ENCODE measurements at regions not wholly inside any gene's neighbourhood (a gene's known extent, or its start where the extent isn't known, plus 50 kb on each side); places are given as distances from the start of the nearest gene placed in this dataset.

DNA sequence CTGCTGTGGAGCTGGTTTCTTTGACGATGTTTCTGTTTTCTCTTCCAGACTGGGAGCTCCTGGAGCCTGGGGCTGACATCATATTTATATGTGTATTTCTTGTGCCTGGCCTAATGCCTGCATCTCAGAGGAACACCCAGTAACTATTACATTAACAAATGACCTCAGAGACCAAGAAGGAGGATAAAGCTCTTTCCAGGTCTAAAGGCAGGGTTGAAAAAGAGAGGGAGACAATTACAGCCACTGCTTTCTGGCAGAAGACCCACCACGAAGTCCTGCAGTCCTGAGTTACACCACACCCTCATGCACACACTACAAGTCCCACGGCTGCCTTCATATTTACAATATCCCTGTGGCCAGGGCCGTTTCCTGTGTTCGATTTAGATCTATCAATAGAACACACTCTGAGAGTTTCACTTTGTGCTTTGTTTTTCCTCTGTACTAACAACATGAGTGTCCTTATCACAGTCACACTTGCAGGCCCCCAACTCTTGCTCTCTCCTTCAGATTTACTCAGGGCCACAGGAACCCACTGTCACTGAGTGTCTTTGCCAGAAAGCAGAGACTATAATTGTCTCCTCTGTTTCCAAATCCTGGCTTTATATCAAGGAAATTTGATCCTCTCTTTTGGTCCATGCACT lies 535.5 kb downstream of the MID1IP1 start:
- no peak overlapping the region for H3K27ac ChIP-seq (ENCODE audit: extremely low read depth, low read depth, low read length)
- no peaks in the 10 kb centered on the region for H3K9me3 ChIP-seq (replicated peaks; ENCODE audit: control insufficient read depth, insufficient read depth, low read depth, low read length)
- H4K20me1 ChIP-seq (replicated peaks; ENCODE audit: control insufficient read depth, insufficient read depth, low read length) = no peaks in the 10 kb centered on the region
- H3K27me3 ChIP-seq (ENCODE audit: control insufficient read depth in 2 of 2, insufficient read depth in 2 of 2, low read length in 2 of 2) = no peaks in the 10 kb centered on the region; a peak in 1 of 5 replicates
- H3K4me3 ChIP-seq = no peak overlapping the region
- ChIA-PET POLR2A (interaction anchor here (0.6 kb wide), 1 partner anchor 956 kb away, joined by 3 read pairs; no protein-coding TSS in a partner anchor), CTCF (ENCODE audit: low intra/inter-chr PET ratio) (no interaction called here)
- no peaks in the 10 kb centered on the region for H3K79me2 ChIP-seq (ENCODE audit: control insufficient read depth, insufficient read depth, low read length)
- no peak for ATAC-seq
- H3K4me2 ChIP-seq (ENCODE audit: insufficient read depth, low read length) = no peak overlapping the region
- DNase-seq (ENCODE audit: extremely low read depth in 1 of 4, low spot score in 3 of 4) = no peak
- in situ Hi-C loops (cut with MboI) (no loop called here), intact Hi-C loops (cut with micrococcal nuclease) (no loop called here)
- no peak for TF ChIP-seq NR4A1 (CRISPR knock-in tag; IDR thresholded peaks at IDR 0.05)
- TF ChIP-seq NR4A1 (tag; IDR thresholded peaks at IDR 0.05) = no peak
- TF ChIP-seq, protein P1, sequence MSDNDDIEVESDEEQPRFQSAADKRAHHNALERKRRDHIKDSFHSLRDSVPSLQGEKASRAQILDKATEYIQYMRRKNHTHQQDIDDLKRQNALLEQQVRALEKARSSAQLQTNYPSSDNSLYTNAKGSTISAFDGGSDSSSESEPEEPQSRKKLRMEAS (CRISPR knock-in tag; IDR thresholded peaks at IDR 0.05) = no peak
- TF ChIP-seq ZNF140 (CRISPR knock-in tag; IDR thresholded peaks at IDR 0.05) = no peak
- TF ChIP-seq, protein P2, sequence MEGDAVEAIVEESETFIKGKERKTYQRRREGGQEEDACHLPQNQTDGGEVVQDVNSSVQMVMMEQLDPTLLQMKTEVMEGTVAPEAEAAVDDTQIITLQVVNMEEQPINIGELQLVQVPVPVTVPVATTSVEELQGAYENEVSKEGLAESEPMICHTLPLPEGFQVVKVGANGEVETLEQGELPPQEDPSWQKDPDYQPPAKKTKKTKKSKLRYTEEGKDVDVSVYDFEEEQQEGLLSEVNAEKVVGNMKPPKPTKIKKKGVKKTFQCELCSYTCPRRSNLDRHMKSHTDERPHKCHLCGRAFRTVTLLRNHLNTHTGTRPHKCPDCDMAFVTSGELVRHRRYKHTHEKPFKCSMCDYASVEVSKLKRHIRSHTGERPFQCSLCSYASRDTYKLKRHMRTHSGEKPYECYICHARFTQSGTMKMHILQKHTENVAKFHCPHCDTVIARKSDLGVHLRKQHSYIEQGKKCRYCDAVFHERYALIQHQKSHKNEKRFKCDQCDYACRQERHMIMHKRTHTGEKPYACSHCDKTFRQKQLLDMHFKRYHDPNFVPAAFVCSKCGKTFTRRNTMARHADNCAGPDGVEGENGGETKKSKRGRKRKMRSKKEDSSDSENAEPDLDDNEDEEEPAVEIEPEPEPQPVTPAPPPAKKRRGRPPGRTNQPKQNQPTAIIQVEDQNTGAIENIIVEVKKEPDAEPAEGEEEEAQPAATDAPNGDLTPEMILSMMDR (IDR thresholded peaks at IDR 0.05 in 2 of 3, conservative IDR thresholded peaks at IDR 0.05 in 1 of 3; ENCODE audit: insufficient read depth in 2 of 3, low read depth in 1 of 3, low read length in 3 of 3) = no peak
- no peak for TF ChIP-seq CTBP1 (IDR thresholded peaks at IDR 0.05; ENCODE audit: borderline replicate concordance)
- TF ChIP-seq SMAD3 (CRISPR knock-in tag; conservative IDR thresholded peaks at IDR 0.05) = no peak
- no peak for TF ChIP-seq ZNF695 (CRISPR knock-in tag; IDR thresholded peaks at IDR 0.05)
- no peak for TF ChIP-seq OTX1 (CRISPR knock-in tag; IDR thresholded peaks at IDR 0.05)
- TF ChIP-seq DMBX1 (CRISPR knock-in tag; IDR thresholded peaks at IDR 0.05; ENCODE audit: borderline replicate concordance) = no peak
- no peak for TF ChIP-seq CHD2 (IDR thresholded peaks at IDR 0.05; ENCODE audit: low read depth, low read length)
- TF ChIP-seq RFX1 (IDR thresholded peaks at IDR 0.05) = no peak
- no peak for TF ChIP-seq EGR1 (conservative IDR thresholded peaks at IDR 0.05)
- no peak for TF ChIP-seq ZNF184 (CRISPR knock-in tag; IDR thresholded peaks at IDR 0.05)
- no peak for TF ChIP-seq MEIS2 (IDR thresholded peaks at IDR 0.05; ENCODE audit: partially characterized antibody)
- no peak for TF ChIP-seq ZFP30 (CRISPR knock-in tag; IDR thresholded peaks at IDR 0.05; ENCODE audit: borderline replicate concordance)
- H3K4me1 ChIP-seq (replicated peaks in 1 of 2; ENCODE audit: control insufficient read depth in 2 of 2, insufficient read depth in 2 of 2, low read length in 2 of 2) = no peaks in the 10 kb centered on the region
- no peak overlapping the region for H2AFZ ChIP-seq (ENCODE audit: low read depth, low read length)
- no peak for FAIRE-seq
- H3K9me1 ChIP-seq (ENCODE audit: control insufficient read depth, insufficient read depth, low read length) = no peaks in the 10 kb centered on the region
- no peaks in the 10 kb centered on the region for H3K36me3 ChIP-seq (ENCODE audit: control insufficient read depth, insufficient read depth, low read length)
- H3K9ac ChIP-seq (ENCODE audit: insufficient read depth in 1 of 2, low read depth in 2 of 2, low read length in 2 of 2) = no peak overlapping the region
- WGBS (ENCODE audit: insufficient coverage, low coverage, missing lambda C conversion rate) = 2% methylated on average over 5 of the region's 5 CpGs
- BruUV-seq (replicated peaks) = no TSS peak
